Astrocyte of the spinal cord (primary cell): ENCODE measurements at regions not wholly inside any gene's neighbourhood (a gene's known extent, or its start where the extent isn't known, plus 50 kb on each side); places are given as distances from the start of the nearest gene placed in this dataset.

Source experiments
- DNase-seq: peaks from one replicate; pipeline ENCODE4 v3.0.0; 2011; ENCODE audit warnings: low read depth, low spot score
- H3K4me3 ChIP-seq: 2 replicates; pipeline ENCODE4 v1.5.1; 2011; ENCODE audit warnings: low read depth, mild to moderate bottlenecking, low read length, moderate library complexity
- CTCF ChIP-seq: IDR thresholded peaks from 2 replicates; pipeline ENCODE4 v1.5.1; 2012; ENCODE audit warnings: low read depth, mild to moderate bottlenecking, low read length, inconsistent platforms
- in situ Hi-C: cut with HindIII; loops from 2 replicates; pipeline ENCODE4 v1.10.0; 2017; ENCODE audit warnings: low sequenced_read_pairs

- no peak overlapping the region for H3K4me3 ChIP-seq
- no peak for DNase-seq
- TF ChIP-seq CTCF: no peak
- in situ Hi-C loops: no loop called here
Observed at GRCh38 chr4:65777270-65777669, 107.0 kb upstream of the EPHA5 start.

- no peak for DNase-seq
- no peak overlapping the region for H3K4me3 ChIP-seq
- in situ Hi-C loops: no loop called here
- no peak for TF ChIP-seq CTCF
Observed at GRCh38 chr4:65773636-65774035, 103.3 kb upstream of the EPHA5 start.

DNA sequence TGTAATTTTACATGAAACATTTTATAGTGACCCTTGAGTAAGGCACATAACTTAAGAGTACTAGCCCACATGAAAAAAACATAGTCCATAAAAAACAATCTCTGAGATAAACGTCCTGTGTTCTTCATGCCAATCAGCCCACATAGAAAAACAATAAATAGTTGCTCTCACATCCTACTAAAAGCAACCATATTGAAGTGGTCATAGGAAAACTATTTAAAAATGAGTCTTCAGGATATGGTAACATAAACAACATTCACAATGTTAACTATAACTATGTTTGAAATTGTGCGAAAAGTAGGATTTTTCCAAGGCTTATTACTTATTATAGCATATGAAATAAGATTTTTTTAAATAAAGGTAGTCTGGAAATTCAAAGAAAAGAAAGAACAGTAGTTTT lies 77.1 kb upstream of the EPHA5 start:
- no peak for TF ChIP-seq CTCF
- peak; percentile 26 for DNase-seq

GRCh38 chr4:65738134-65738533 lies 67.8 kb upstream of the EPHA5 start:
- in situ Hi-C loops: no loop called here
- no peak overlapping the region for H3K4me3 ChIP-seq
- DNase-seq: no peak
- TF ChIP-seq CTCF: no peak

More for the DNA sequence above, 77.1 kb upstream of the EPHA5 start:
- in situ Hi-C loops: no loop called here
- no peak overlapping the region for H3K4me3 ChIP-seq

DNA sequence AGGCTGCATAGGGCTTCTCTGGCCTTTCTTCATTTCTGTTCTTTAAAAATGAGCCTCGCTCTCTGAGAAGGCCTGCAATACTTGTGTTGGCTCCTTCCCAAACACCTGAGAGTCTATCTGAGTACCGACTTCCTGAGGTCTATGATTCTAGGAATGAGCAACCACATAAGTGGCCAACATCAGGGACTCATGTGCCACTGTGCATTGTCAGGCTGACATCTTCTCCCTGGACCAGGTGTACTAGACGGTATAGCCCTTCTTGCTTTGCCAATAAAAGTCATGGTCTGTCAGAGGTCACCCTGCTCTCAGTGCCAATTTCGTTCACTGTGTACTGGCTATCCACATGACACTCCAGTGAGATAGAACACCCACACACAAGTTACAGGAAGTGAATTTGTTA lies 67.4 kb upstream of the EPHA5 start:
- no peak overlapping the region for H3K4me3 ChIP-seq
- in situ Hi-C loops: no loop called here
- no peak for TF ChIP-seq CTCF
- DNase-seq: no peak

DNA sequence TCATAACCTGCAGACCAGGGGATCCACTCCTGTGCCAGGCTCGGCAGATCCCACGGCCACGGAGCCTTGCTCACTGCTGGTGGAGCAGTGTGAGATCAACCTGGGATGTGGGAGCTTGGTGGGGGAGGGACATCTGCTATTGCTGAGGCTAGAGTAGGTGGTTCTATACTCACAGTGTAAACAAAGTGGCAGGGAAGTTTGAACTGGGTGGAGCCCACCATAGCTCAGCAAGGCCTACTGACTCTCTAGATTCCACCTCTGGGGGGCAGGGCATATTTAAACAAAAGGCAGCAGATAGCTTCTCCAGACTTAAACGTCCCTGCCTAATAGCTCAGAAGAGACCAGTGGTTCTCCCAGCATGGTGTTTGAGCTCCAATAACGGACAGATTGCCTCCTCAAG lies 54.7 kb upstream of the EPHA5 start:
- TF ChIP-seq CTCF: no peak
- H3K4me3 ChIP-seq: no peak overlapping the region
- in situ Hi-C loops: no loop called here
- no peak for DNase-seq
